ENCODE measurements at regions not wholly inside any gene's neighbourhood (a gene's known extent, or its start where the extent isn't known, plus 50 kb on each side); places are given as distances from the start of the nearest gene placed in this dataset.
A peak's percentile ranks its signal among the peaks of the same experiment; 100 is the strongest.
"Not testable (repeated sequence)": the region's sequence is repeated elsewhere in the genome, so short reads cannot be mapped to it uniquely, and the experiment has no call there.

DNA sequence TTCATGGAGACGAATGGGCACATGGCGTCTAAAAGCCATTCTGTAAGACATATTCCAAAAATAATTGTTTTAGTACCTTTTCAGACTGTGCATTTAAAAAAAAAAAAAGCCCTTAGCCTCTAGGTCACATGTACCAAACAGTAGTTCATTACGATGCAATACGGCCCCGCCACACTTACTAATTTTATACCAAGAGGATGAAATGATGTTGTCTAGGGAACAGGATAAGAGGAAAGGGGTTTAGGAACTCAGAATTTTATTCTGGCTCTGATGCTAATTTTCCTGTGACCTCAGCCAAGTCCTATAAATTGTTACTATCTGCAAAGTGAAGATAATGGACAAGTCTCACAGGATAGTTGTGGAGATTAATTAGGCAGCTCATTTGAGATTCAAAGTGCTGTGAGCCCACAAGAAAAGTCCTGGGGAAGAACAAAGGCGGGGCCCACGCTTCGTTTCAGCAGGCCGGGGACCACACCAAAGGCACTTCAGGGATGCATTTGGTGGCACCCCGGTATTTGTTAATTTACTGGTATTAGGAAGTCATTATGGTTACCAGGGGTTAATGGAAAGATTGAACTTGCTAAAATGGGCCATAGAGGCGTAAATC lies 511.1 kb downstream of the IRS2 start:
- no peak overlapping the region for H3K4me3 ChIP-seq (ENCODE audit: low read depth, low read length)
- TF ChIP-seq, protein P1, sequence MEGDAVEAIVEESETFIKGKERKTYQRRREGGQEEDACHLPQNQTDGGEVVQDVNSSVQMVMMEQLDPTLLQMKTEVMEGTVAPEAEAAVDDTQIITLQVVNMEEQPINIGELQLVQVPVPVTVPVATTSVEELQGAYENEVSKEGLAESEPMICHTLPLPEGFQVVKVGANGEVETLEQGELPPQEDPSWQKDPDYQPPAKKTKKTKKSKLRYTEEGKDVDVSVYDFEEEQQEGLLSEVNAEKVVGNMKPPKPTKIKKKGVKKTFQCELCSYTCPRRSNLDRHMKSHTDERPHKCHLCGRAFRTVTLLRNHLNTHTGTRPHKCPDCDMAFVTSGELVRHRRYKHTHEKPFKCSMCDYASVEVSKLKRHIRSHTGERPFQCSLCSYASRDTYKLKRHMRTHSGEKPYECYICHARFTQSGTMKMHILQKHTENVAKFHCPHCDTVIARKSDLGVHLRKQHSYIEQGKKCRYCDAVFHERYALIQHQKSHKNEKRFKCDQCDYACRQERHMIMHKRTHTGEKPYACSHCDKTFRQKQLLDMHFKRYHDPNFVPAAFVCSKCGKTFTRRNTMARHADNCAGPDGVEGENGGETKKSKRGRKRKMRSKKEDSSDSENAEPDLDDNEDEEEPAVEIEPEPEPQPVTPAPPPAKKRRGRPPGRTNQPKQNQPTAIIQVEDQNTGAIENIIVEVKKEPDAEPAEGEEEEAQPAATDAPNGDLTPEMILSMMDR (conservative IDR thresholded peaks at IDR 0.05; ENCODE audit: low read depth, low read length) = no peak
- no peak for DNase-seq (ENCODE audit: low read depth)

GRCh38 chr13:109274188-109274821 lies 512.1 kb downstream of the IRS2 start:
- TF ChIP-seq, protein P1 (conservative IDR thresholded peaks at IDR 0.05; ENCODE audit: low read depth, low read length) = no peak
- DNase-seq (ENCODE audit: low read depth) = peak; percentile 71
- no peak overlapping the region for H3K4me3 ChIP-seq (ENCODE audit: low read depth, low read length)

GRCh38 chr13:109273326-109273751 lies 513.0 kb downstream of the IRS2 start:
- TF ChIP-seq, protein P1 (conservative IDR thresholded peaks at IDR 0.05; ENCODE audit: low read depth, low read length) = no peak
- no peak overlapping the region for H3K4me3 ChIP-seq (ENCODE audit: low read depth, low read length)
- DNase-seq (ENCODE audit: low read depth) = no peak

DNA sequence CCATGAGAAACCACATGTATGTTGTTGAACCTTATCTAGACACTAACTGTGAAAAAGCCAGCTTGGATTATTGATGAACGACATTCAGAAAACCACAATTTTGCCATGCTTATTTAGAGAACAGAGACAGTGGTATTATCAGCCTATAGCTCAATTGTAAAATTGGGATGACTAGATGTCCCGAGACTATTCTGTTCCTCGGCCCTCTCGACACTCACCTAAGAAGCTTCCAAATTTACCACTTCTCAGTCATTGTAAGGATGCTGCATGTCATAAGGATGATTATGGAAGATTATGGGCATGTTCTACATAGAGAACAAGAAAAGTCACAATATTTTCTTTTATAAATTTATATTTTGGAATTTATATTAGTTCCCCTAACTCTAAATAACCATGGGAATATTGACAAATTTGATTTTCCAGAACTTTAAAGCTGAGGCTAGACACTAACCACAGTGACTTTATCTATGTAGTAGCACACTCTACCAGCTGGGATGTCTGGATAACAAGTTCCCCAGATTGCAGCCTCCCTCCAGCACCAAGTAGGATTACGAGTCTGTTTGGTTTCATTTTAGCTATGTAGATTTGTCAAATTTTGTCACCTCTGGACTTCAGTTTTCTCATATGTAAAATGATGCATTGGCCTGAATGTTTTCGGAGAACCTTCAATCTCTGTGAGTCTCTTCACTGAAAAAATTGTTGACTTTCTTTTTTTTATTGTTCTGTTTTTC lies 513.6 kb downstream of the IRS2 start:
- H3K4me3 ChIP-seq (ENCODE audit: low read depth, low read length) = no peak overlapping the region
- TF ChIP-seq, protein P1 (conservative IDR thresholded peaks at IDR 0.05; ENCODE audit: low read depth, low read length) = no peak
- DNase-seq (ENCODE audit: low read depth) = no peak

DNA sequence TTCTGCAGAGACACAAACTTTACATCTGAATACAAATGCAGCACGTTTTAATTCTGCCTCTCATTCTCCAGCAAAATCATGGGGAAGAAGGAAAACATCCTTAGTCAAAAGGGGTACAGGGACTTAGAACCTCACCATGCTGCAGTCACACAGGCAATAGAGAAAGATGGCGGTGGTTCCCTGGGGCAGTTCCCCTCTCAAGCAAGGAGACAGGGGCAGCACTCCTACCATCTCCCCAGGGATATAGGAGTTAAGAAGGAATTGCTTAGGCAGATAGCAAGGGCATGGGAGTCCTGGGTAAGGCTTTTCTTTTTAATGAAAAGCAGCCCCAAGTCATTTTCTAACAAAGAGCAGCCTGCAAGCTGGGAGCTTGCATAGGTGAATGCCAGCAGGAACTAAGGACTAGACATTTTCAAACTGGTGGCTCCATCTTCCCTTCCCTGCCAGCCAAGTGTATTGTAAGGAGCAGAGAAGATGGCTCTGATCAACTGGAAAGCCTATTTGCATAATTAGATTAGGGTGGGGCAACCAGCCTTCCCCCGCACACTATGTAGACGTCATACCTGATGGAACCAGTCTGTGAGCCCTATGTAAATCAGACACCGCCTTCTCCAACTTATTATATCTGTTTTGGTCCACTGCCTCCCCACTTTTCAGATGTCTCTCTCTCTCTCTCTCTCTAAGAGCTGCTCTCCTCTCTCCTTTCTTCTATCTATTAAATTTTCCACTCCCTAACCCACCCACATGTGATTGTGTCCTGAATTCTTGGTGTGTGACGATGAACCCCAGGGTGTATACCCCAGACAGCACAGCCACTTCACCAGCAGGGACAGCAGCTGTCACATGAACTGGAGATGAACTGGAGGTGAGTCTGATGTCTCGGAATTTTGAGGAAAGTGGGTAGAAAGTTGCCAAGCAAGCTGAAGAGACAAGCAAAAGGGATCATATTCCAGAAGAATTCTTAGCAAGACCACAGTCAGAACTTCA lies 514.5 kb downstream of the IRS2 start:
- no peak overlapping the region for H3K4me3 ChIP-seq (ENCODE audit: low read depth, low read length)
- TF ChIP-seq, protein P1 (conservative IDR thresholded peaks at IDR 0.05; ENCODE audit: low read depth, low read length) = no peak
- DNase-seq (ENCODE audit: low read depth) = no peak

GRCh38 chr13:109271061-109271460 lies 515.3 kb downstream of the IRS2 start:
- TF ChIP-seq, protein P1 (conservative IDR thresholded peaks at IDR 0.05; ENCODE audit: low read depth, low read length) = no peak
- no peak for DNase-seq (ENCODE audit: low read depth)
- no peak overlapping the region for H3K4me3 ChIP-seq (ENCODE audit: low read depth, low read length)

DNA sequence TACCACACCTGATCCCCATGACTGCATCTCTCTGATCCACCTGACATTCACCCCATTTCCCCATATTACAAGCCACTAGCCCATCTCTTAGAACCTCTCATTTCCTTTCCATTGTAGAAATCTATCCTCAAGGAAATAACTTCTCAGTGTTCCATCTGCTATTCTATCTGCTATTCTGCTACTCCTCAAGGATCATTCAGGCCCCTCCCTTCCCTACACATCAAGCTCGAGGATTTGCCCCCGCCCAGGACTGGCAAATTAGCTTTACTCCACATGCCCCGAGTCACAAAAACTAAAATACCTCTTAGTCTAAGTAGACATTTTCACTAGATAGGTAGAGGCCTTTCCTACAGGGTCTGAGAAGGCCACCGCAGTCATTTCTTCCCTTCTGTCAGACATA lies 517.0 kb downstream of the IRS2 start:
- H3K4me3 ChIP-seq (ENCODE audit: low read depth, low read length); DNase-seq (ENCODE audit: low read depth): not testable (repeated sequence)

- H3K4me3 ChIP-seq (ENCODE audit: low read depth, low read length); DNase-seq (ENCODE audit: low read depth): not testable (repeated sequence)
These were observed 517.9 kb downstream of the IRS2 start for GRCh38 chr13:109268492-109268891.

- H3K4me3 ChIP-seq (ENCODE audit: low read depth, low read length); DNase-seq (ENCODE audit: low read depth): not testable (repeated sequence)
These were observed 519.0 kb downstream of the IRS2 start for GRCh38 chr13:109267400-109267799.

DNA sequence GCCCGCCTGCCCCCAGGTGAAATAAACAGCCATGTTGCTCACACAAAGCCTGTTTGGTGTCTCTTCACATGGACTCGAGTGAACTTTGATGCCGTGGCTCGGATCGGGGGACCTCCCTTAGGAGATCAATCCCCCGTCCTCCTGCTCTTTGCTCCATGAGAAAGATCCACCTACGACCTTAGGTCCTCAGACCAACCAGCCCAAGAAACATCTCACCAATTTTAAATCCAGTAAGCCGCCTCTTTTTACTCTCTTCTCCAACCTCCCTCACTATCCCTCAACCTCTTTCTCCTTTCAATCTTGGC lies 521.0 kb downstream of the IRS2 start:
- H3K4me3 ChIP-seq (ENCODE audit: low read depth, low read length); DNase-seq (ENCODE audit: low read depth): not testable (repeated sequence)
